ENCODE measurements at regions not wholly inside any gene's neighbourhood (a gene's known extent, or its start where the extent isn't known, plus 50 kb on each side); places are given as distances from the start of the nearest gene placed in this dataset.

GRCh38 chr11:45024846-45025588 lies 74.3 kb upstream of the TP53I11 start:
- H3K9me3 ChIP-seq = no peaks in the 10 kb centered on the region
- H3K4me1 ChIP-seq = peaks cover 7 to 15% of the 10 kb centered on the region in 2 donors
- H3K36me3 ChIP-seq = no peaks in the 10 kb centered on the region
- no peaks in the 10 kb centered on the region for H3K27me3 ChIP-seq
- intact Hi-C loops (cut with DNase I) = loop anchor here (5.0 kb wide), 1 partner anchor 67 kb away; no protein-coding TSS in a partner anchor
- TF ChIP-seq, protein P1, sequence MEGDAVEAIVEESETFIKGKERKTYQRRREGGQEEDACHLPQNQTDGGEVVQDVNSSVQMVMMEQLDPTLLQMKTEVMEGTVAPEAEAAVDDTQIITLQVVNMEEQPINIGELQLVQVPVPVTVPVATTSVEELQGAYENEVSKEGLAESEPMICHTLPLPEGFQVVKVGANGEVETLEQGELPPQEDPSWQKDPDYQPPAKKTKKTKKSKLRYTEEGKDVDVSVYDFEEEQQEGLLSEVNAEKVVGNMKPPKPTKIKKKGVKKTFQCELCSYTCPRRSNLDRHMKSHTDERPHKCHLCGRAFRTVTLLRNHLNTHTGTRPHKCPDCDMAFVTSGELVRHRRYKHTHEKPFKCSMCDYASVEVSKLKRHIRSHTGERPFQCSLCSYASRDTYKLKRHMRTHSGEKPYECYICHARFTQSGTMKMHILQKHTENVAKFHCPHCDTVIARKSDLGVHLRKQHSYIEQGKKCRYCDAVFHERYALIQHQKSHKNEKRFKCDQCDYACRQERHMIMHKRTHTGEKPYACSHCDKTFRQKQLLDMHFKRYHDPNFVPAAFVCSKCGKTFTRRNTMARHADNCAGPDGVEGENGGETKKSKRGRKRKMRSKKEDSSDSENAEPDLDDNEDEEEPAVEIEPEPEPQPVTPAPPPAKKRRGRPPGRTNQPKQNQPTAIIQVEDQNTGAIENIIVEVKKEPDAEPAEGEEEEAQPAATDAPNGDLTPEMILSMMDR (IDR thresholded peaks at IDR 0.05) = no peak
- no peak overlapping the region for H3K27ac ChIP-seq
- no peak overlapping the region for H3K4me3 ChIP-seq
- peak in 1 of 2 donors; percentile 53 for DNase-seq (ENCODE audit: low spot score in 2 of 2)

- Histone ChIP-seq H3K4me1 (peaks cover 7 to 15% of the 10 kb centered on the region in 2 donors), H3K9me3 (no peaks in the 10 kb centered on the region), H3K36me3 (no peaks in the 10 kb centered on the region), H3K27ac (no peak overlapping the region), H3K4me3 (no peak overlapping the region), H3K27me3 (no peaks in the 10 kb centered on the region)
- peak; percentile 17 to 72 for DNase-seq (ENCODE audit: low spot score in 2 of 2)
- TF ChIP-seq, protein P1 (IDR thresholded peaks at IDR 0.05) = no peak
- intact Hi-C loops (cut with DNase I) = no loop called here
These were observed 75.2 kb upstream of the TP53I11 start for GRCh38 chr11:45025716-45026492.

- Histone ChIP-seq H3K4me1 (peaks cover 0 to 6% of the 10 kb centered on the region in 2 donors), H3K27me3 (no peaks in the 10 kb centered on the region), H3K4me3 (no peak overlapping the region), H3K36me3 (no peaks in the 10 kb centered on the region), H3K9me3 (no peaks in the 10 kb centered on the region), H3K27ac (peak overlapping the region in 1 of 2 donors; percentile 17)
- DNase-seq (ENCODE audit: low spot score in 2 of 2) = peak in 1 of 2 donors; percentile 33
- intact Hi-C loops (cut with DNase I) = no loop called here
- TF ChIP-seq, protein P1 (IDR thresholded peaks at IDR 0.05) = no peak
These were observed 76.2 kb upstream of the TP53I11 start for GRCh38 chr11:45026835-45027234.

- Histone ChIP-seq H3K4me3 (no peak overlapping the region), H3K27ac (no peak overlapping the region), H3K9me3 (no peaks in the 10 kb centered on the region), H3K27me3 (no peaks in the 10 kb centered on the region), H3K36me3 (no peaks in the 10 kb centered on the region), H3K4me1 (peaks cover 0 to 2% of the 10 kb centered on the region in 2 donors)
- TF ChIP-seq, protein P1 (IDR thresholded peaks at IDR 0.05) = no peak
- intact Hi-C loops (cut with DNase I) = no loop called here
- peak in 1 of 2 donors; percentile 28 for DNase-seq (ENCODE audit: low spot score in 2 of 2)
These were observed 76.6 kb upstream of the TP53I11 start for GRCh38 chr11:45027312-45027711.

DNA sequence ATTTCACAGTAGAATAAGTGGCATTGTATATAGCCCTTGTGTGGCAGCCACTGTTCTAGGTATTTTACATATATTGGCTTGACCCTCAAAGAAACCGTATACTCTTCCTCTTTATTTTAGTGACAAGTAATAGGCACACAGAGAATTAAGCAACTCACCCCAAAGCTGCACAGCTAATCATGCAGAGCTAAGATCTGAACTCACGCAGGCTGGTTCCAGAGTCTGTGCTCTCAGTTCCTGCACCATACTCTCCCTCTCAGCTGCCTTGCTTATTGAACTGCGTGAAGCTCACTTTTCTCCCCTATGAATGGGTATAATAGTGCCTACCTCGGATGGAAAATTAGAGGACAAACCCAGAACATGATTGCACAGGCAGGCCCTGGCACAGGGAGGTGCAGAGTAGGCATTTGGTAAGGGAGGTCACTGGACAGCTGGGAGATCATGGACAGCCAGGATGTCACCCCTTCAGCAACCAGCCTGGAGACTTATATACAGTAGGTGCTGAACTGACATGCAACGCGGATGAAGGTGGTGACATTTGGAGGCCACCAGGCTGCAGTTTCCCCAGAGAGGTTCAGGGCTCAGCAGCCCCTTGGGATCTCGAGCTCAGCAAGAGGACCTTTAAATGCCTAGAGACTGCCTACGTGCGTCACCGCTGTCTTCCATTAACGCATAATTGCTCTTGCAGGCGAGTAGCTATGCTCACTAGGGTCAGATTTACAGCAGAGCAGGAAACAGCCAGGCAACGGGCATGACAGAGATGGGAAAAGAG lies 78.4 kb upstream of the TP53I11 start:
- no peaks in the 10 kb centered on the region for H3K27me3 ChIP-seq
- H3K36me3 ChIP-seq = no peaks in the 10 kb centered on the region
- no peaks in the 10 kb centered on the region for H3K4me1 ChIP-seq
- H3K27ac ChIP-seq = no peak overlapping the region
- TF ChIP-seq, protein P1 (IDR thresholded peaks at IDR 0.05) = no peak
- DNase-seq (ENCODE audit: low spot score in 2 of 2) = peak in 1 of 2 donors; percentile 55
- no peaks in the 10 kb centered on the region for H3K9me3 ChIP-seq
- no peak overlapping the region for H3K4me3 ChIP-seq
- intact Hi-C loops (cut with DNase I) = no loop called here

Measured in ascending aorta (tissue), 2 donors.